Mesendoderm (in vitro differentiated cells): ENCODE measurements at regions not wholly inside any gene's neighbourhood (a gene's known extent, or its start where the extent isn't known, plus 50 kb on each side); places are given as distances from the start of the nearest gene placed in this dataset.
A peak's percentile ranks its signal among the peaks of the same experiment; 100 is the strongest.

Experiments used
- DNase-seq: peaks from one replicate; pipeline ENCODE4 v3.0.0; 2013
- H2AK5ac ChIP-seq: 2 replicates; pipeline ENCODE4 v1.6.1; 2013; ENCODE audit warnings: low read length, inconsistent platforms
- H2BK120ac ChIP-seq: 2 replicates; pipeline ENCODE4 v1.6.1; 2013; ENCODE audit warnings: low read depth, mild to moderate bottlenecking, low read length, moderate library complexity, mixed read lengths
- H2BK15ac ChIP-seq: replicated peaks from 2 replicates; pipeline ENCODE4 v1.6.1; 2013; ENCODE audit warnings: low read depth, mild to moderate bottlenecking, moderate library complexity
- H2BK5ac ChIP-seq: 2 replicates; pipeline ENCODE4 v1.6.1; 2013; ENCODE audit warnings: low read length, inconsistent platforms
- H3K18ac ChIP-seq: 2 replicates; pipeline ENCODE4 v1.6.1; 2013; ENCODE audit warnings: mild to moderate bottlenecking, low read length, mixed read lengths
- H3K23ac ChIP-seq: one replicate; pipeline ENCODE4 v1.6.1; 2013; ENCODE audit warnings: low read length
- H3K27ac ChIP-seq: 2 replicates; pipeline ENCODE4 v1.5.1; 2013; ENCODE audit warnings: low read depth, mild to moderate bottlenecking, inconsistent platforms, low read length, moderate library complexity
- H3K27me3 ChIP-seq: 2 replicates; pipeline ENCODE4 v1.6.1; 2013; ENCODE audit warnings: low read length, control low read depth, mild to moderate bottlenecking, inconsistent platforms; ENCODE audit not compliant: insufficient read depth, poor library complexity
- H3K36me3 ChIP-seq: 2 replicates; pipeline ENCODE4 v1.6.1; 2013; ENCODE audit warnings: low read length, inconsistent platforms; ENCODE audit not compliant: control insufficient read depth, insufficient read depth
- H3K4ac ChIP-seq: one replicate; pipeline ENCODE4 v1.6.1; 2013; ENCODE audit warnings: low read depth, mild to moderate bottlenecking, low read length, moderate library complexity
- H3K4me1 ChIP-seq: 2 replicates; pipeline ENCODE4 v1.6.1; 2013; ENCODE audit warnings: low read depth, low read length, inconsistent platforms; ENCODE audit not compliant: control insufficient read depth
- H3K4me2 ChIP-seq: 2 replicates; pipeline ENCODE4 v1.6.1; 2013; ENCODE audit warnings: low read length
- H3K4me3 ChIP-seq: 2 replicates; pipeline ENCODE4 v1.5.1; 2013; ENCODE audit warnings: mild to moderate bottlenecking, low read length
- H3K56ac ChIP-seq: one replicate; pipeline ENCODE4 v1.6.1; 2013; ENCODE audit warnings: low read length
- H3K79me1 ChIP-seq: 2 replicates; pipeline ENCODE4 v1.6.1; 2013; ENCODE audit warnings: low read length, inconsistent platforms
- H3K79me2 ChIP-seq: 2 replicates; pipeline ENCODE4 v1.6.1; 2013; ENCODE audit warnings: mild to moderate bottlenecking, low read length; ENCODE audit not compliant: control insufficient read depth, insufficient read depth
- H3K9ac ChIP-seq: 2 replicates; pipeline ENCODE4 v1.6.1; 2013; ENCODE audit warnings: low read length, inconsistent platforms
- H4K5ac ChIP-seq: one replicate; pipeline ENCODE4 v1.6.1; 2013; ENCODE audit warnings: low read length
- H4K8ac ChIP-seq: one replicate; pipeline ENCODE4 v1.6.1; 2013; ENCODE audit warnings: low read depth, mild to moderate bottlenecking, control low read depth, low read length, moderate library complexity
- WGBS: extraction: QIAGEN DNeasy Blood & Tissue Kit; methylation state at CpG from one replicate; pipeline ENCODE4 v1.1.7; 2013; ENCODE audit warnings: low lambda C conversion rate, missing lambda C conversion rate; ENCODE audit not compliant: insufficient coverage; ENCODE audit errors: extremely low coverage; 5-methylcytosine and 5-hydroxymethylcytosine counted together

DNA sequence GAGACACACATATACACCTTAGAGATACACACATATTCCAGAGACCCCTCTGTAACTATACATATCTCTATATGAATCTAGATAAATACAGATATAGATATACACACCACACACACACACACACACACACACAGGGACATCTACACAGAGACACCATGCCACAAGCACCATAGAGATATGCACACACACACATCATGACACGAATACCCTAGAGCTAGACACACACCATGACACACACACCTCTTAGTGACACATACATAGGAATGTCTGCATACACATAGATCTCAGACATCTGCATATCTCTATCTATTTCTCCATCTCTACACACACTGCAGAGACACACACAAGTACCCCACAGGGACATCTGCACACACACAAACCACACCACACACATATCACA lies 270.0 kb downstream of the CYRIA start:
- H4K5ac ChIP-seq, result no peak overlapping the region
- no peak overlapping the region for H2BK5ac ChIP-seq
- H2AK5ac ChIP-seq, result no peak overlapping the region
- no peak overlapping the region for H3K4ac ChIP-seq
- H3K27ac ChIP-seq, result no peak overlapping the region
- H3K79me2 ChIP-seq, result no peaks in the 10 kb centered on the region
- no peak overlapping the region for H3K4me2 ChIP-seq
- H3K27me3 ChIP-seq, result no peaks in the 10 kb centered on the region
- H3K56ac ChIP-seq, result no peak overlapping the region
- no CpG with 5 or more reads among the region's 1 CpG for WGBS
- H3K9ac ChIP-seq, result no peak overlapping the region
- H2BK15ac ChIP-seq, result no peak overlapping the region
- no peak overlapping the region for H3K4me3 ChIP-seq
- no peak overlapping the region for H4K8ac ChIP-seq
- no peak overlapping the region for H2BK120ac ChIP-seq
- DNase-seq, result no peak
- H3K4me1 ChIP-seq, result no peaks in the 10 kb centered on the region
- no peak overlapping the region for H3K23ac ChIP-seq
- no peaks in the 10 kb centered on the region for H3K79me1 ChIP-seq
- no peaks in the 10 kb centered on the region for H3K36me3 ChIP-seq
- H3K18ac ChIP-seq, result no peak overlapping the region

DNA sequence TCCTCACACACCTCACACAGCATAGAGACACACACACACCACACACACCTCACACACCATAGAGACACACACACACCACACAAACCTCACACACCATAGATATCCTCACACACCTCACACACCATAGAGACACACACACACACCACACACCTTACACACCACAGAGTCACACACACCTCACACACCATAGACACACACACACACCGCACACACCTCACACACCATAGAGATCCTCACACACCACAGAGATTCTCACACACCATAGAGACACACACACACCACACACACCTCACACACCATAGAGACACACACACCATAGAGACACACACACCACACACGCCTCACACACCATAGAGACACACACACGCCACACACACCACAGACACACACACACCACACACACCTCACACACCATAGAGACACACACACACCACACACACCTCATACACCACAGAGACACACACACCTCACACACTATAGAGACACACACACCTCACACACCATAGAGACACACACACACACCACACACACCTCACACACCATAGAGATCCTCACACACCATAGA lies 270.6 kb downstream of the CYRIA start:
- H3K9ac ChIP-seq, result no peak overlapping the region
- H3K4me2 ChIP-seq, result no peak overlapping the region
- H2BK120ac ChIP-seq, result no peak overlapping the region
- H2BK5ac ChIP-seq, result no peak overlapping the region
- WGBS, result no CpG with 5 or more reads among the region's 3 CpGs
- no peak overlapping the region for H3K4ac ChIP-seq
- H3K79me2 ChIP-seq, result no peaks in the 10 kb centered on the region
- H3K56ac ChIP-seq, result no peak overlapping the region
- H2BK15ac ChIP-seq, result no peak overlapping the region
- H3K18ac ChIP-seq, result no peak overlapping the region
- no peak overlapping the region for H4K8ac ChIP-seq
- H3K79me1 ChIP-seq, result no peaks in the 10 kb centered on the region
- H3K4me1 ChIP-seq, result no peaks in the 10 kb centered on the region
- H3K36me3 ChIP-seq, result no peaks in the 10 kb centered on the region
- no peak overlapping the region for H3K27ac ChIP-seq
- no peak overlapping the region for H3K4me3 ChIP-seq
- DNase-seq, result no peak
- no peak overlapping the region for H4K5ac ChIP-seq
- H3K23ac ChIP-seq, result no peak overlapping the region
- no peak overlapping the region for H2AK5ac ChIP-seq
- no peaks in the 10 kb centered on the region for H3K27me3 ChIP-seq

DNA sequence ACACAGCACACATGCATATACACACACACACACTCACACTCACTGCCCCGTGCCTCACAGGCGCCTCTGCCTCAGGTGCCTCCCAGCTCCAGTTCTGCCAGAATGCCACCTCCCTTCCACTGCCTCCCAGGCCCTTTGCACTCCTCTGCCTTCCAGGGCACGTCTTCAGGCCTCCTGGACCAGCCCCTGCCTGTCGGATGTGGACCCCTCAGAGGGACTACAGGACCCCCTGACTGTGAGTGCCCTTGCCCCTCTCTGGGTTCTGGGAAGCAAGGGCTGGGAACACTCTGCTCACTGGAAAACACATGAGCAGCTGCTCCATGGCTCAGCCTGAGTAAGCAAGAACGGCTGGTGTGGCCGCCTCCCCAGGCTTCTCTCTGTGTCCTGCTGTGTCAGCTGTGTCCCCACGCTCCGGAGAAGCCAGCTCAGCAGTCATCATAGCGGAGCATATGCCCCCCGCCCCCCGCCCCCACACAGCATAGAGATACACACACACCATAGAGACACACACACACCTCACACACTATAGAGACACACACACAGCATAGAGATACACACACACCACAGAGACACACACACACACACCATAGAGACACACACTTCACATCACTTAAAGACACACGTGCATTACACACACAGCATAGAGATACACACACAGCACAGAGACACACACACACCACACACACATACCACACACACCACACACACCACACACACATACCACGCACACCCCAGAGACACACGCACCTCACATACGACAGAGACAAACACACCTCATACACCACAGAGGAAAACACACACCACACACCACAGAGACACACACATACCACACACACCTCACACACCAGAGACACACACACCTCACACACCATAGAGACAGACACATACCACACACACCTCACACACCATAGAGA lies 271.3 kb downstream of the CYRIA start:
- no peak overlapping the region for H3K4ac ChIP-seq
- H3K27ac ChIP-seq, result no peak overlapping the region
- H2AK5ac ChIP-seq, result no peak overlapping the region
- H3K79me2 ChIP-seq, result no peaks in the 10 kb centered on the region
- no peak overlapping the region for H3K56ac ChIP-seq
- H2BK5ac ChIP-seq, result no peak overlapping the region
- H3K36me3 ChIP-seq, result no peaks in the 10 kb centered on the region
- no peak overlapping the region for H3K18ac ChIP-seq
- no peaks in the 10 kb centered on the region for H3K27me3 ChIP-seq
- no peak overlapping the region for H3K23ac ChIP-seq
- H4K8ac ChIP-seq, result no peak overlapping the region
- H3K4me1 ChIP-seq, result no peaks in the 10 kb centered on the region
- H3K9ac ChIP-seq, result no peak overlapping the region
- no peak overlapping the region for H2BK15ac ChIP-seq
- H3K4me2 ChIP-seq, result no peak overlapping the region
- H3K79me1 ChIP-seq, result no peaks in the 10 kb centered on the region
- no peak overlapping the region for H4K5ac ChIP-seq
- no peak overlapping the region for H3K4me3 ChIP-seq
- DNase-seq, result peak; percentile 18
- no CpG with 5 or more reads among the region's 15 CpGs for WGBS
- no peak overlapping the region for H2BK120ac ChIP-seq

DNA sequence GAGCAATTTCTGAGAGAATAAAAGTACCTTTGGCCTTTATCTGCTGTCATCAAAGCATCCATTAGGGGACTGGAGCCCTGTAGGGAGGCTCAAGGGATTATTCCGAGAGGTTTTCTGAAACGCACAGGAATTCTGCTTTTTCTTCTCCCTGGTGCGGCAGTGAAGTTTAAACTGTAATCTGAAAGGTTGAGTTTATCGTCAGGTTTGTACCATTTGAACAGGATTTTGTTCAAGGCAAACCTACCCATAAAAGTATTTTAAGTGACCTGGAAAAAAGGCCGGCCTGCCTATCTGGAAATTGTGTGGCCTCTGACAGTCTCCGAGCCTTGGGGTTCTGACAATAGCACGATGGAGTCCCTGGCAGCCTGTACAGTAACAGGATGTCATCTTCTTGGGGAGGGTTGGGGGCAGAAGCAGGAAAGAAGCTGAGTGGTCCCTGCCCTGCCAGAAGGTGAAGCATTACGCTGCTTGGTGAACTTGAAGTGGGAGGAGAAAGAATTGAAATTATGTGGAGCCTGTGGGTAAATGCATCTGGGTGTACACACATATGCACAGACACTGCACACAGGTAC lies 272.0 kb downstream of the CYRIA start:
- H2BK15ac ChIP-seq, result no peak overlapping the region
- H3K79me1 ChIP-seq, result no peaks in the 10 kb centered on the region
- no peaks in the 10 kb centered on the region for H3K4me1 ChIP-seq
- no peak for DNase-seq
- H3K4ac ChIP-seq, result no peak overlapping the region
- no peaks in the 10 kb centered on the region for H3K27me3 ChIP-seq
- no peak overlapping the region for H3K4me3 ChIP-seq
- no peak overlapping the region for H3K18ac ChIP-seq
- H3K79me2 ChIP-seq, result no peaks in the 10 kb centered on the region
- no peak overlapping the region for H4K8ac ChIP-seq
- H3K56ac ChIP-seq, result no peak overlapping the region
- no peaks in the 10 kb centered on the region for H3K36me3 ChIP-seq
- no peak overlapping the region for H2BK5ac ChIP-seq
- no peak overlapping the region for H3K27ac ChIP-seq
- WGBS, result no CpG with 5 or more reads among the region's 8 CpGs
- H2AK5ac ChIP-seq, result no peak overlapping the region
- no peak overlapping the region for H3K23ac ChIP-seq
- H3K9ac ChIP-seq, result no peak overlapping the region
- no peak overlapping the region for H3K4me2 ChIP-seq
- no peak overlapping the region for H4K5ac ChIP-seq
- no peak overlapping the region for H2BK120ac ChIP-seq

DNA sequence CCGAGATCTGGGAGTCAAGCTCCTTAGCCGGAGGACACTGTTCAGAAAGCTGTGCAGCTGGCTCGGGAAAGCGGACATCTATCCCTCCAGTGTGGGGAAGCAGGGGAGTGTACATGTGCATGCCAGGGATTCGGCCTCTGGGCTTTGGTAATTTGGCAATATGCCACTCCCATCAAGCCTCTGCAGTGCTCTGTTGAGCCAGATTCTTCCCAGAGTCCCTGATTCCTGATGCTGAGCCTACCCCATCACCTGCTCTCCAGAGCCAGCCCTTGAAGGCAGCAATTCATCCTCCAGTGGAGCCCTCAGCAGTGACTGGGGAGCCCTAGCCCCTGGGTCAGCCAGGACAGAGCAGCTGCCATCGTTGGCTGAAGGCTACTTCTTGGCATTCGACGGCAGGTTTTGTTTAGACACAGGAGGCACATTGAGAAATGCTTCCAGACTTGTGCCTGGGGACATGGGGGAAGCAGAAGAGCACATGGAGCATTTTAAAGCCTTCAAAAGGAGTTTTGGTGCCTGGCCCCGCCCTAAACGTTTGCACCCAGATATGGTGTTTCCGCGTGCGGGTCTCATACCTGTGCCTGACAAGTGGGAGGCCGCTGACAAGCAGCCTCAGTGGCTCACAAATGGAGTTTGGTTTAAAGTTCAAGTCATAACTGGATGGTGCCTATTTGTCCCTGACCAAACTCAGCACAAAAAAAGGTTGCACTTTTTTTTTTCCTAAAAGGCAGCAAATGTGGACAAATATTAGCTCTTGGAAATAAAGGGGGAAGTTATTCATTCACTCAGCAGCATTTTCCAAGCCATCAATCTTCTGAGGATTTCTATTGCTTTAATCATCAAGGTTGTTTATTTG lies 272.8 kb downstream of the CYRIA start:
- Histone ChIP-seq H4K5ac (no peak overlapping the region), H2BK15ac (no peak overlapping the region), H3K27me3 (no peaks in the 10 kb centered on the region), H3K4me1 (no peaks in the 10 kb centered on the region), H3K4ac (no peak overlapping the region), H3K79me2 (no peaks in the 10 kb centered on the region), H3K4me2 (no peak overlapping the region), H3K27ac (no peak overlapping the region), H2BK120ac (no peak overlapping the region), H4K8ac (no peak overlapping the region), H3K36me3 (no peaks in the 10 kb centered on the region), H2BK5ac (no peak overlapping the region), H3K18ac (no peak overlapping the region), H3K56ac (no peak overlapping the region), H3K79me1 (no peaks in the 10 kb centered on the region), H3K9ac (no peak overlapping the region), H3K4me3 (no peak overlapping the region), H3K23ac (no peak overlapping the region), H2AK5ac (no peak overlapping the region)
- no CpG with 5 or more reads among the region's 14 CpGs for WGBS
- no peak for DNase-seq
